Stomach (tissue), 4 donors: ENCODE measurements at regions not wholly inside any gene's neighbourhood (a gene's known extent, or its start where the extent isn't known, plus 50 kb on each side); places are given as distances from the start of the nearest gene placed in this dataset.

Experiments
- CTCF ChIP-seq, 7 experiments: fragments of 450-650 bp in 4 of 7; fragments of 200-600 bp in 3 of 7; sonication (generic) in 3 of 7; IDR thresholded peaks; one replicate each; pipeline ENCODE4 v1.5.1; 2016 to 2019; ENCODE audit warnings: antibody characterized with exemption in 7 of 7, control low read depth in 2 of 7, mild to moderate bottlenecking in 1 of 7
- POLR2A ChIP-seq, 4 donors: fragments of 450-650 bp; IDR thresholded peaks; one replicate each; pipeline ENCODE4 v1.6.1; 2016; ENCODE audit warnings: antibody characterized with exemption in 4 of 4, control low read depth in 2 of 4, mild to moderate bottlenecking in 1 of 4, moderate library complexity in 1 of 4
- POLR2AphosphoS5 ChIP-seq, 3 donors: sonication (generic); formaldehyde crosslinking; IDR thresholded peaks; one replicate each; pipeline ENCODE4 v1.6.1; 2016; ENCODE audit warnings: antibody characterized with exemption in 3 of 3

- TF ChIP-seq CTCF (IDR thresholded peaks at IDR 0.05) (no peak), POLR2AphosphoS5 (IDR thresholded peaks at IDR 0.05) (no peak), POLR2A (IDR thresholded peaks at IDR 0.05) (no peak)
Measured at GRCh38 chr13:87953381-87953780, 282.2 kb downstream of the SLITRK5 start.
